HG03060 (cell line): ENCODE measurements at regions not wholly inside any gene's neighbourhood (a gene's known extent, or its start where the extent isn't known, plus 50 kb on each side); places are given as distances from the start of the nearest gene placed in this dataset.
A peak's percentile ranks its signal among the peaks of the same experiment; 100 is the strongest.

Experiments used
- ATAC-seq: cut with Tn5 transposase; IDR thresholded peaks from one replicate; pipeline ENCODE4 v1.9.1; 2021; ENCODE audit warnings: low read depth, moderate number of reproducible peaks; ENCODE audit not compliant: unreplicated experiment

DNA sequence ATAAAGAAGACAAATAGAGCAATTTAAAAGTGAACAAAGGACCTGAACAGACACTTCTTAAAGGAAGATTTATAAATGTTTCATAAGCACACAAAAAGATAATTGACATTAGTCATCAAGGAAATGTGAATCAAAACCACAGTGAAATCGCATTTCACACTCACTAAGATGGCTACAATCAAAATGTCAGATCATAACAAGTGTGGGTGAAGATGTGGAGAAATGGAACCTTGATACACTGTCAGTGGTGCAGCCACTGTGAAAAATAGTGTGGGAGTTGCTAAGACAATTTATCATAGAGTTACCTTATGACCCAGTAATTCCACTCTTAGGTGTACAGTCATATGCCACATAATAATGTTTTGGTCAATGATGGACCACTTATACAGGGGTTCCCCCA, 54.5 kb upstream of the HTR4 start:
- ATAC-seq = no peak

DNA sequence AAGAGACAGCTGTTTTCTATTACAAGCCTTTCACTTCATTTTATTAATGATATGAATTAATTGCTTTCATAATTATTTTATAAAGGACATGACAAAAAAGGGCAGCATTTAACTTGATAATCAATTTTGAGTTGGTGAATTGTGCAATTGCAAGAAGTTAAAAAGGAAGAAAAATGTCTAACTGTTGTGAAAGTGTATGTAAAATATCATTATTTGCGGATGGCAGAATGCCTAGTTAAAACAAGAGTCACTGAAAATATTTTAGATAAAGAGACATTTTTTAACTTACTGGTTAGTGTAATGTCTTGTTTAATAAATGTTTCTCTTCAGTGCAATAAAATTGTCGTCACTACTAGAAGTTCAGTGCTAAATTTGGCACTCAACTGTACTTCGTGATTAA, 57.6 kb upstream of the HTR4 start:
- no peak for ATAC-seq

DNA sequence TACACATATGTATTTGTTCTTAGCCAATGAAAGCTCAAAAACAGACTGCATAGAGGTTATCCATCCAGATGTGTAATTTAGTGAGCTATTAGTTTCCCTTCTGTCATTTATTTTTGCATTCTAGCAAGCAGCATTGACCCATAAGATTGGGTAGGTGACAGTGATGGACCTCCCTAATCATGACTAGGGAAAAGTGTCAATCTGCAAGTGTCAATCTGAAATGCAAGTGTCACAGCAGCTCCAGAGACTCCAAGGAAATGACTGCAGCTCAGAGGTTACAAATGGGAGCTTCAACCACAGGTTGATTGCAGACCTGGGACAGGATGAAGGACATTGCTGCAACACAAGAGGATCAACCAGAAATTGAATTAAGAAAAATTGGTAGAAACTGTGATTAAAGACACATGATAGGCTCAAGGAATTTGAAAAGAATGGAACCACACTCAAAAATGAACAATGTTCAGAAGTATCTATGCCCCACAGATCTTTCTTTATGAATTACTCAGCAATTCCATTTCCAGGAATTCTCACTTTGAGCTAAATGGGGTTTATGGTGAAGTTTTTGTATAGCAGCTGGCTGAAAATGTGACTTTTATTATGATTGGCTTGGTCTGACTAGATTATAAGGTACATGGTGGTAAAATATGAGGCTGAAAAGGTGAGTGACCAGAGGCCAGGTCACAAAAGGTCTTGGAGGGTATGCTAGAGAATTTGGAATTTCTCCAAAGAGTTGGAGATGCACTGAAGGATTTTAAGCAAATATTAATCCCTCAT, 59.6 kb upstream of the HTR4 start:
- no peak for ATAC-seq

DNA sequence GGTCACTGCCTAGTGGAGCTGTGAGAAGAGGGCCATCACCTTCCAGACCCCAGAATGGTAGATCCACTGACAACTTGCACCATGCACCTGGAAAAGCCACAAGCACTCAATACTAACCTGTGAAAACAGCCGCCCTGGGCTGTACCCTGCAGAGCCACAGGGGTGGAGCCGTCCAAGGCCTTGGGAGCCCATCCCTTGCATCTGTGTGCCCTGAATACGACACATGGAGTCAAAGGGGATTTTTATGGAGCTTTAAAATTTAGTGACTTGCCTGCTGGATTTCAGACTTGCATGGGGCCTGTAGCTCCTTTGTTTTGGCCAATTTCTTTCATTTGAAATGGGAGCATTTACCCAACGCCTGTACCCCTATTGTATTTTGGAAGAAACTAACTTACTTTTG, 62.4 kb upstream of the HTR4 start:
- ATAC-seq = no peak

DNA sequence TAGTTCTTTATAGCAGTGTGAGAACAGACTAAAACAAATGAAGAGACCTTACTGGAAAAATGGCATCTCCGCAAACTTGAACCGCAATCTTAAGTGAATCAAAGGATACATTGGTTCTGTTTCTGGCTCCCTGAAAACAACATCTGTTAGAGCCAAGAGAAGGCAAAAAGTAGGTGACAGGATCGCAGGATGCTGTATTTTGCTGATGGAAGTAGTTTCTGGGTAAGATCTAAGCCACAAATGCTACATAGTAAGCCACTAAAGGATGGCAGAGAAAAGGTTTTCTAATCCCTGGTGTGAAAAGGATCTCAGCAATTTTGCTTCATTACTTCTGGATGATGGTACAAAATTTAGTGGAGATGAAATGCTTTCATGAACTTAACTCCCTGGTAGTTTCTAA, 63.3 kb upstream of the HTR4 start:
- no peak for ATAC-seq

DNA sequence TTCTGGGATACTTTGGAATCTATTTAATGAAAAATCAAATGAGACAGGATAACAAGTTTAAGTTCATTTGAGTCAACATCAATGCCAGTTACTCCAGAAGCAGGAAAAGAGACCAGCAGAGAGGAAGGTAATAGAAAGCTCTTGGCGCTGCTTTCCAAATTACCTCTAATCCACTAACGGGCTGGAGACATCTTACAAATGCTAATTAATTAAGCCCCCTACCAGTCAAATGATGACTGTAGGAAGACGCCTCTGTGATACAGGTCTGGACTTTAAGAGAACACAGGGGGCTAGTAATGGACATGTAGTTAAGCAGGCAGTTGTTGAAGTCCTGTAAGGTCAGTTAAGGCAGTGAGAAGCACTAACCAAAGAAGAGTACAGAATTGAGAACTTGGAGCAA, 65.3 kb upstream of the HTR4 start:
- no peak for ATAC-seq

DNA sequence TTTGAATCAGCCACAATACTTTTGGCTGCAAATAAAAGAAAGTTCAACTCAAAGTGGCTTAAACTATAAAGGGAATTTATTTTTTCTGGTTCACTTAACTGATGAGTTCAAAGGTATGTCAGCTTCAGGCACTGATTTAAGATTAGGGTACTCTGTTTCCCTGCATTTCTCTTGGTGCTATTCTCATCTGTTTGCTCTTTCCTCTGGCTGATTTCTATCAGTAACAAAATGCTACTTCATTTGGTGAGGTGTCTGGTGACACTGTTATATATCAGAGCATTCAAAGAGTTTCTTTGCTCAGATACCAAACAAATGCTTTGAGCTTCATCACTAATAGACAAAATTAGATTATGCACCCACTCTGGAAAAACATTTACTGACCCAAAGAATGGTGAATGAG, 65.9 kb upstream of the HTR4 start:
- ATAC-seq = no peak

DNA sequence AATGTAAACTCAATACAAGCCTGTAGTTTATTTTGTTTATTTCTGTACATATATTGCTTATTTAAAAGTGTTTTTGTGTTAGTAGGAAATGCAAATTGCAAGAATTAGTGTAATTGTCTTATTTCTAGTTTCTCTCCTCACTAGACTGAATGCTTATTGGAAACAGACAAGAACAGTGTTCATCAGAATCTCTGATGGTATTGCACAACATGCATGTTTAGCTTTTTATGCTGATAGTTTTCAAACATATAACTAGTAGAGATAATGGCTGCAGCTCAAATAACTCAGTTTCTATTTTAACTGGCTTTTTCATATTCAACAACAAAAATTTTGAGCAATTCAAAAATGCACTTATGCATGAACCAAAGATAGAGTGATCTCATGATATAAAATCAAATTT, 68.8 kb upstream of the HTR4 start:
- no peak for ATAC-seq

DNA sequence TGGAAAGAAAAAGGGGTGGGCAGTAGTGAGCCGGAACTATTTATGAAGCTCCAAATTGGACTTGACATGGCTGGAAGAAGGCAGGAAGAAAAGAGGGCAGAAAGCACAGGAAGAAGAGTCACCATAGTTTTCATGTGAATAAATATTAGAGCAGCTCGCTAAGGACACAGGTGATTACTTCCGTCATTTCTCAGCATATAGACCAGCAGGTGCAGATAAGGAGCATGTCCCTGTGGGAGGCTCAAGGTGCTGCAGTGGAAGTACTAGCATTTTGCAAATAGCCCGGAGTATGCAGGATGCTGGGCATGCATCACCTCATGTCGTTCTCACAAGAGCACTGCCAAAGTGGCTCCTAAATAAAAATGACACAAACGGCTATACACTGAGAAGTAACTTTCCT, 71.3 kb upstream of the HTR4 start:
- ATAC-seq = no peak

DNA sequence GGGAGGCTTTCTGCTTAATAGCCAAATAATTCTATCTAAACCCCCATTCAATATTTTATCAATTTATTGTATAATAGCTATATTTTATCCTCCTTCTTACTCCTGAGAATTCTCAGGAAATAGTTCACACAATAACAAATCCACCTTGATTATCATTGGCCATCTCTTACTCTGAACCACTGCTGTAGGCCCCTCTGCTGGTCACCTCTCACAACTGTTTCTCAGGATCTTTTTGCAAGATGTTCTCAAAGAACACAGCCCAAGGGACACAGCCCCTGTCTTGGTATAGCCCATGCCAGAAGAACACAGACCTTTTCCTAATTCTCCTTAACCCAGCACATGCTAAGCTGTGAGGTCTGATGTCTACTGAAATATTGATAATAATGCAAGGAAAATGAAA, 74.9 kb upstream of the HTR4 start:
- no peak for ATAC-seq

DNA sequence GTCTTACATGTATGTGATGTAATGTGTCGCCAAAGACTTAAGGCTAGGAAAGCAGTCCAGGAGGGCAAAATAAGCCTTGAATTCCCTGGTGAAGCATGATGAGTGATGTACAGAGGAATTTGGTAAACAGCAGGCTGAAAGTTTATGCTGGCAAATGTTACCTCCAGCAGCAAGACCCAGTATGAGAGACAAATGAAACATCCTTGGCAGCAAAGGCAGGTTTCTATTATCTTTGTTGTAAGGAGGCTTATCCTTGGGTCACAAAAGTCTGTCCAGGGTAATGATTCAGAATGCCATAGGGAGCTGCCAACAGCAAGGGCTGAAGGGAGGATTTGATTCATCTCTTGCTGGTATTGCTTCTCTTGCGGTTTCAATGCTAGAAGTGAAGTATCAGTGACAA, 75.9 kb upstream of the HTR4 start:
- ATAC-seq = no peak

DNA sequence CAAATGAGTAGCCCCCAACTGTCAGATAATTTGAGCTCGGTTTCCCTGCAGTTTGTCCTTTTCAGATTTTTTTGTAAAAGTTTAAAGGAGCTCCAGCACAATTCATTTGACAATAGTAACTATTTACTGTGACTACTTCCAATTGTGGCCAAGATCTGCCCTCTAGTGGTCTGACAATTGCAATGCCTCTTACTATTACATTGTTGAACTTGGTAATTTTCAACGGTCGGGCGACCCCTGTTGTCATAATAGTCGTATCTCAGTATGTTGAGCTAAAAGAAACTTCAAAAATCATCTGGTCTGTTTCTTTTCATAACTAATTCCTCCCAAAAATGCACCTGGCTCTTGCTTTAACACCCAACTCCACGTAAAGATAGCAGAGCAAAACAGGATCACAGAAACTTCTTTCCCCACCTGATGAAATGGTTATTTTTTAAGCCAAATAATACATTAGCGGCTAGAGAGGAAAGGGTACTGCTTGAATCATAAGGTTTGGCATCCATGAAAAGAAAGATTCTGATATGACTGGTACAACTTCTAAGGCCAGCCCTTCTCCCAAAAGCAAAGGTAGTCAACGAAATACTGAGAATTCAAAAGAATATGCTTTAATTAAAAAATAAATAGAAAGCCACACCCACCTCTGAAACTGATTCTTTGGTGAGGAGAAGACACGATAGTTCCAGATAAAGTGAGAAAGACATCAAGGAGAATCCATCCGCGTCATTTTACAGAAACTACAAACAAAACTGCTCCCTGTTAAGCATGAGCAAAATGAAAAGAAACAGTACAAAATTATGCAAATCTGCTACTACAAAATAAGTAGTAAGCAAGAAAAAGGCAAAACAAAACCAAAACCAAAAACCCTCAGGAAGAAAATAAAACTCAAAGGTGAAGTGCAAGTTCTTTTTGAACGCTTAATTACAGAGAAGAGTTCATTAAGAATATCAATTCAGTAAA, 76.9 kb upstream of the HTR4 start:
- ATAC-seq = peak; percentile 91

DNA sequence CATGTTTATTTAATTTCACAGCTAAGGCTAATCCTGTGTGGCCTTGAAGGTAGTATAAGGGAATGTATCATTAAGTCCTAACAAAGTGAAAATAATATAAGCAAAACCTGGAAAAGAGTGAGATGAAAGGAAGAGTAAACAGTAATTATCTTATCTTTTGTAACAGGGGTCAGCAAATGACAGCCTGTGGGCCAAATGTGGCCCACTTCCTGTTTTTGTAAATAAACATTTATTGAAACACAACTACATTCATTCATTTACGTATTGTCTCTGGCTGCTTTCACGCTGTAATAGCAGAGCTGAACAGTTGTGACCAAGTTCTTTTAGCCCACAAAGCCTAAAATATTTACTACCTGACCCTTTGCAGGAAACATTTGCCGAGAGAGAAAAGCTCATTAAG, 78.4 kb upstream of the HTR4 start:
- no peak for ATAC-seq

DNA sequence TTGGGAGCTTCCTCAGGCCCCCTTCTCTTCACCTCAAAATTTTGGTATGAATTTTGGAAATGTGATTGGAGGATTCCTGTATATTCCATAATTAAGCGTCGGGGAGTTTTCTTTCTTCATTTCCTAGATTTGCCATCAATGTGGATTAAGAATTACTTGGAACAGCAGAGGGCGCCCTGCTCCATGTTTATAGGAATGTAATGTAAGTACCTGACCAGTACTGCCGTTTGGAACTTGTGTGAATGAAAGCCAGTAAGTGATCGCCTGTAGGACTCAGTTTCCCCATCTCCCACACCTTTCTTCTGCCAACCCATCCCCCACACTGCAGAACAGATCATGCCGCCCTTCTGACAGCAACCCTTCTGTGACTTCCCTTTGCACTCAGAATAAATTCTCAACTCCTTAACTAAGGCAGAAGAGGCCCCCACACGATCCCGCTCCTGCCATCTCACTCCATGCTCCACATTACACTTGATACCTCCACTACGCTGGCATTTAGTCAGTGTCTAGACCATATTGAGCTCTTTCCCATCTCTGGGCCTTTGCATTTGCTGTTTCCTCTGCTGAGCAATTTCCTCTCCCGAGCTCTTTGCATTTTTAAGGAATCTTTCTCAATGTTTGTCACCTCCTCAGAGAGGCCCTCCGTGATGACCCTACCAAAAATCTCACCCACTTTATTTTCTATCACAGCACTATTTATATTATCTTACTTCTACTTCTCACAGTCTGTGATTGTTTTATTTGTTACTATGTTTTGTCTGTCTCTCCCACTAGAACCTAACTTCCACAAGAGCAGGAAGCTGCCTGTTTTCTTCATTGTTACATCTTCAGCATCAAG, 79.5 kb upstream of the HTR4 start:
- ATAC-seq = no peak

DNA sequence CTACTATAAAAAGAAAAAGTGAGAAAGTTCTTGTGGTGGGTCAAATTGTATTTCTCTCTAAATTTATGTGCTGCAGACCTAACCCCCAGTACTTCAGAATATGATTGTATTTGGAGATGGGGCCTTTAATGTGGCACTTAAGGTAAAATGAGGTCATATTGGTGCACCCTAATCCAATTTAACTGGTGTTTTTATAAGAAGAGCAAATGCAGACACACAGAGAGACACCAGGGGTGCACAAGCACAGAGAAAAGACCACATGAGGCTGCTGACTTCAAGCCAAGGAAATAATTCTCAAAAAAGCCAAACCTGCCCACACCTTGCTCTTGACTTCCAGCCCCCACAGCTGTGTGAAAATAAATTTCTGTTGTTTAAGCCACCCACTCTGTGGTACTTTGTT, 80.2 kb upstream of the HTR4 start:
- no peak for ATAC-seq

DNA sequence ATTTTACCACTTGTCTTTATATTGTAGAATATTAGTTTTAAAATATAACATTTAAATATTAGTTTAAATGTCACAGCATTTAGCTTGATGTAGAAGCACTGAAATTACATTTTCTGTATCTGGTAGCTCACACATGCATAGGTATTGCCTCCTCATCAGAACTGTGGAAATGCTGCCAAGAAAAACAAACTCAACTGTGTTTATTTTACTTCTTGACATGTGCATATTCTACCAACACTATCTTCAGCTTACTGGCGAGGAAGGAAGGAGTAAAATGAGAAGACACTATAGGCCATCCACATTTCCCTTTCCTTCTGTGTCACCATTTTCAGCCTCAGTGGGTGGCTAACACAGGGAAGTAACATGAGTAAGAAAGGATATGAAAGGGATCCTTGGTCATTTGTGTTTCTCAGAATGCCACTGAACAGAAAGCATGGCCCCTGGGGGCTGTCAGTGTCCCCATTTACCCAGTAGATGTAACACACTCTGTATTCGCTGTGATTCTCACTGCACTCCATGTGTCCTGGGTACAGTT, 81.0 kb upstream of the HTR4 start:
- no peak for ATAC-seq

DNA sequence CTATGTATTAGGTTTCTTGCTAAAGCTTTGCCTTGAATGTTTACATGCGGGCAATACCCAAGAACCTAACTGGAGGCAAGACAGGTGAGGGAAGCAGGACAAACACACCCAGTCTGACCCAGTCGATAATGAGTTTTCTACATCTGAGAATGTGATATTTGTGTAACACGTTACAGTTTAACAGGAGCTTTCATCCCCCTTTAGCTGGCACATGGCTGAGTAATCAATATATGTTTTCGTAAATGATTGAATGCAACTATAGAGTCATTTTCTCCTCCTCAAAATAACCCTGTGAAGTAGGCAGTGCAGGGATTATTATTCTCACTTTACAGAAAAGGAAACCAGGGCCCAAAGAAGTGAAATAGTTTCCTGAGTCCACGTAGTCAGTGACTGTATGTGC, 84.7 kb upstream of the HTR4 start:
- ATAC-seq = no peak

DNA sequence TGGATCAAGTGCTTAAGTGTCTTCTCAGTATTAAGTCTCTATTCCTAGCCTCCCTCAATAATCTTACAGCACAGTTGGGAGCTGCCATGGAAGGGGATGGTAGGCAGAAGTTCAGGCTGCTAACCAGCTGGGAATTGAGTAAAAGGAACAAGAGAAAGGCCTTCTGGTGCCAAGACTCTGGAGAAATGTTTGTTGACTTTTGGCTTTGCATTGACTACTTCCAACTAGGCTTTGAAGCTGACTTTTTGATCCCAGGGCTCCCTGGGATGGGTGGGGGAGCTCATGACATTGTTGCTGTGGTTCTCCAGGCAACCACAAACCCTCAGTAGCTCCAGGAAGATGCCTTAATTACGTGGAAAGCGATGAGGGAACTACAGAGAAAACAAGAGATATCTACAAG, 85.2 kb upstream of the HTR4 start:
- no peak for ATAC-seq

DNA sequence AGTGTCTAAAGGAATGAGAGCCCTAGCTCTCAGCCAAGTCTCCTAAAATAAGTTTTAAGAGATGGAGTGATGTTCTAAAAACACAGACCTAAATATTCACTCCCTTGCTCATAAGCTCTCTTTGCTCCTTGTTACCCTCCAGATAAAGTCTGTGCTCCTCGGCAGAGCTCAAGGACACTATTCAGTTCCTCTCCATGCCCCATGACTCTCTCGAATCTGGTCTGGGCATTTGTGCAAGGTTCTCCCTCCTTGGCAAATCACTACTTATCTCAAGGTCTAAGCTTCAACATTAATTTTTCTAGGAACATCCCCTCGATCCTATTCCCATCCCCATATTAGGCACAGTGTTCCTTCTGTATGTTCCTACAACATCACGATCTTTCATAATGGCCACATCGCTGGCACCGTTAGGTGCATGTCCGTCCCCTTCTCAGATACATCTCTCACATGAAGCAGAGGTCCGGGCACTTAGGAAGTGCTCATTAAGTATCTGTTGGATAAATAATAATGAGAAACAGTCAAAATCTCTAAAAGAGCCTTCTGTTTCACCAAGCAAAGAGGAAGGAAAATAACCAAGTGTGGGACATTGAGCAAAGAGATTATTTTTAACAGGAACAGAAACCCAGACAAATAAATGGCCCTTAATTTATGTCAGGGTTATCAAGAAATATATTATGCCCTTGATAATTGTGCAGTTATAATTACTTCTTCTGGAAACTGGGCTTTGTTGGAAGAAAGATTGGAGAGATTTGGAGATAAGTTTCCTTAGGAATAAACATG, 85.9 kb upstream of the HTR4 start:
- no peak for ATAC-seq
